ENCODE measurements at regions not wholly inside any gene's neighbourhood (a gene's known extent, or its start where the extent isn't known, plus 50 kb on each side); places are given as distances from the start of the nearest gene placed in this dataset.

DNA sequence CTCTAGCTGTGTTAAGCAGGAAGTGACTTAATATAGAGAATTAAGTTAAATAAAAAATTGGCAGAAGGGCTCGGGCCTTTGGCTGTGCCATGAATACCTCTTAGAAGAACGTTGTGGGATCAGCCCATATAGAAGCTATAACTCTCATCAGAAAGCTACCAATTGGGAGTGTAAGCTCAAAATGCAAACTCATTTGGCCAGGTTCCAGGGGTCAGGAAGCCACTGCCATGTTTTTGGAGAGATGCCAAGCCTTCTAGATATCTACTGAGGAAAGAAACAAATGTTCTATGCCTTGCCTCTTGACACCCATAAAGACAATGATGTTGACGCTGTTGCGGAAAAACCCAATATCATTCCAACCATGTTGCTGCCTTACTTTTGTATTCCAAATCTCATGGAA lies 475.2 kb upstream of the TGFBR2 start:
- Mint-ChIP-seq H3K27ac (ENCODE audit: unreplicated experiment) (no peak overlapping the region), H3K4me3 (ENCODE audit: unreplicated experiment) (no peak overlapping the region), H3K9me3 (ENCODE audit: low read depth) (peaks cover 16% of the 10 kb centered on the region), H3K4me1 (ENCODE audit: low read depth) (no peaks in the 10 kb centered on the region), H3K27me3 (ENCODE audit: low read depth) (no peaks in the 10 kb centered on the region), H3K36me3 (ENCODE audit: low read depth) (peaks cover 2% of the 10 kb centered on the region)
- TF ChIP-seq, protein P1, sequence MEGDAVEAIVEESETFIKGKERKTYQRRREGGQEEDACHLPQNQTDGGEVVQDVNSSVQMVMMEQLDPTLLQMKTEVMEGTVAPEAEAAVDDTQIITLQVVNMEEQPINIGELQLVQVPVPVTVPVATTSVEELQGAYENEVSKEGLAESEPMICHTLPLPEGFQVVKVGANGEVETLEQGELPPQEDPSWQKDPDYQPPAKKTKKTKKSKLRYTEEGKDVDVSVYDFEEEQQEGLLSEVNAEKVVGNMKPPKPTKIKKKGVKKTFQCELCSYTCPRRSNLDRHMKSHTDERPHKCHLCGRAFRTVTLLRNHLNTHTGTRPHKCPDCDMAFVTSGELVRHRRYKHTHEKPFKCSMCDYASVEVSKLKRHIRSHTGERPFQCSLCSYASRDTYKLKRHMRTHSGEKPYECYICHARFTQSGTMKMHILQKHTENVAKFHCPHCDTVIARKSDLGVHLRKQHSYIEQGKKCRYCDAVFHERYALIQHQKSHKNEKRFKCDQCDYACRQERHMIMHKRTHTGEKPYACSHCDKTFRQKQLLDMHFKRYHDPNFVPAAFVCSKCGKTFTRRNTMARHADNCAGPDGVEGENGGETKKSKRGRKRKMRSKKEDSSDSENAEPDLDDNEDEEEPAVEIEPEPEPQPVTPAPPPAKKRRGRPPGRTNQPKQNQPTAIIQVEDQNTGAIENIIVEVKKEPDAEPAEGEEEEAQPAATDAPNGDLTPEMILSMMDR (IDR thresholded peaks at IDR 0.05) = no peak
- no peak for DNase-seq (ENCODE audit: low spot score)

DNA sequence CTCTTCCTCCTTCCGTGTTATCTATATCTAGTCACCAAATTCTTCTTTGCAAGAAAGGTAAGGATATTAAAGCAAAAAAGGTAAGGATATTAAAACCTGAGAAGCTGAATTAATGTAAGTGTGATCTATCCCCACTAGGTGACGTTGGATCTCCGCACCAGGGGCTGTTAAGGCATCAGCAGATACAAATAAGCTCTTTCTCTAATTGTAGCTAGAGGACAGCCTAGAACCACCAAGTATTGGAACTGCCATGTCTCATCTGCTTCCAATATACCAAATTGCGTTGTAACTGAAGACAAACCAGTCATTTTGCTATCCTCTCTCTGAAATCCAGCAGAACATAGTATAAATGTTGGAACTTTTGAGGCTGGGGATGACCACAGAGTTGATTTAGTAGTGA lies 471.2 kb upstream of the TGFBR2 start:
- H3K4me3 Mint-ChIP-seq (ENCODE audit: unreplicated experiment) = no peak overlapping the region
- no peak overlapping the region for H3K27ac Mint-ChIP-seq (ENCODE audit: unreplicated experiment)
- no peak for DNase-seq (ENCODE audit: low spot score)
- peaks cover 11% of the 10 kb centered on the region for H3K9me3 Mint-ChIP-seq (ENCODE audit: low read depth)
- no peaks in the 10 kb centered on the region for H3K27me3 Mint-ChIP-seq (ENCODE audit: low read depth)
- H3K4me1 Mint-ChIP-seq (ENCODE audit: low read depth) = no peaks in the 10 kb centered on the region
- H3K36me3 Mint-ChIP-seq (ENCODE audit: low read depth) = no peaks in the 10 kb centered on the region
- TF ChIP-seq, protein P1 (IDR thresholded peaks at IDR 0.05) = peak; percentile 49

DNA sequence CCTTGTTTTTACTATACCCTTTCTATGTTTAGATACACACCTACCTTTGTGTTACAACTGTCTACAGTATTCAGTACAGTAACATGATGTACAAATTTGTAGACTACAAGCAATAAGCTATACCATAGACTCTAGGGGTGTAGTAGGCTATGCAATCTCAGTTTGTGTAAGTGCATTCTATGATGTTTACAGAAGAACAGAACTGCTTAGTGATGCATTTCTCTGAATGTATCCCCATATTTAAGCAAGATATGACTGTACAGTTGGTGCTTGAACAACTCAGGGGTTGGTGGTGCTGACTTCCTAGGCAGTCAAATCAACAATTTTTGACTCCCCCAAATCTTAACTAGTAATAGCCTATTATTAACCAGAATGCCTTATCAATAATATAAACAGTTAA lies 467.1 kb upstream of the TGFBR2 start:
- Mint-ChIP-seq H3K27me3 (ENCODE audit: low read depth) (no peaks in the 10 kb centered on the region), H3K4me1 (ENCODE audit: low read depth) (no peaks in the 10 kb centered on the region), H3K36me3 (ENCODE audit: low read depth) (no peaks in the 10 kb centered on the region), H3K9me3 (ENCODE audit: low read depth) (peaks cover 11% of the 10 kb centered on the region), H3K4me3 (ENCODE audit: unreplicated experiment) (no peak overlapping the region), H3K27ac (ENCODE audit: unreplicated experiment) (no peak overlapping the region)
- TF ChIP-seq, protein P1 (IDR thresholded peaks at IDR 0.05) = no peak
- no peak for DNase-seq (ENCODE audit: low spot score)

DNA sequence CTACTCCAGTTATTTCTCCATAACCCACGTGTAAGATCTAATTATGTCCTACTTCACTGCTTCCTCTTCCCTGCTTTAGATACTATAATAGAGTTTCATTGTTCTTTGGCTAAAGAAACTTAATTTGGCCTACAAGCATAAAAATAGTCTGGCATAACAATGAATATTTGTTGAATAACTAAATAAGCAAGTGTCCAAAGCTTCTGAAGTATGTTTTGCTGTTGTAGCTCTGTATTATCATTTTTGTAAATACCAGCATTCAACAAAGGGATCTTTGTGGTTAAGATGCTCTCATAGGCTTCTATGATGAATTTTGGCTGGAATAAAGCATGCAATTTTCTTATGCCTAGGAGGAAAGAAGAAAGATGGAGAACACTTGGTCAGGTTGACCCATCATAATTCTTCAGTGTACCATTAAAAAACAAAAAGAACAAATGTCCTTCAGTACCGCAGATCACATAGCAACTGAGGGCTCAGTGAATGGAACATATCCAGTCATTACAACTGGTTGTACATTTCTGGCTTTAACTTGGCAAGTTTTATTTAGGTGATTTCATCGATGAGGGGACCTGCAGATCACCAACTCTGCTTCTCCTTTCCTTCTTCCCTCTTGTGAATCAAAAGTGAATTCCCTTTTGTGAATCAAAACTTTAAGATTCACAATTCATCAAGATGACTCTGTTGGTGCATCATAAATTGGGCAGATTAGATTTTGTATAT lies 465.9 kb upstream of the TGFBR2 start:
- H3K4me1 Mint-ChIP-seq (ENCODE audit: low read depth) = no peaks in the 10 kb centered on the region
- H3K27ac Mint-ChIP-seq (ENCODE audit: unreplicated experiment) = no peak overlapping the region
- no peaks in the 10 kb centered on the region for H3K36me3 Mint-ChIP-seq (ENCODE audit: low read depth)
- TF ChIP-seq, protein P1 (IDR thresholded peaks at IDR 0.05) = no peak
- H3K4me3 Mint-ChIP-seq (ENCODE audit: unreplicated experiment) = no peak overlapping the region
- H3K27me3 Mint-ChIP-seq (ENCODE audit: low read depth) = no peaks in the 10 kb centered on the region
- peaks cover 11% of the 10 kb centered on the region for H3K9me3 Mint-ChIP-seq (ENCODE audit: low read depth)
- DNase-seq (ENCODE audit: low spot score) = no peak

DNA sequence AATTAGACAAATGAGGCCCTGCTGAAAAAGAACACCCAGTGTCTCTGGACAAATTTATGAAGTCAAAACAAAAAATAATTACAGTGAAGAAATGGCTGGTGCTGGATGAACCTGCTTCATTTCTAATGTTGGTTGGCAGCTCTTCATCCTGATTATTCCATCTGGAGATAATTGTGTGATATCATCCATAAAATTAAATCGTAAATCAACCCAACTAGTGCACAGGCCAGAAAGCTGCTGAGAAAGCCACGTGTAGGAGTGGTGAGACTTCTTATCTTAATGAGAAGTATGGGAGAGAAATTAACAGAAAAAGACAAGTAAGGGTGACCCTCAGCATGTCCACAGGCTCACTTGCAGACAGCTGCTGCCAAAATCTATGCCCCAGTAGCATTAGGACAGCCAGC lies 465.2 kb upstream of the TGFBR2 start:
- H3K4me1 Mint-ChIP-seq (ENCODE audit: low read depth) = no peaks in the 10 kb centered on the region
- DNase-seq (ENCODE audit: low spot score) = no peak
- H3K36me3 Mint-ChIP-seq (ENCODE audit: low read depth) = no peaks in the 10 kb centered on the region
- H3K27ac Mint-ChIP-seq (ENCODE audit: unreplicated experiment) = no peak overlapping the region
- TF ChIP-seq, protein P1 (IDR thresholded peaks at IDR 0.05) = no peak
- no peak overlapping the region for H3K4me3 Mint-ChIP-seq (ENCODE audit: unreplicated experiment)
- H3K27me3 Mint-ChIP-seq (ENCODE audit: low read depth) = no peaks in the 10 kb centered on the region
- peaks cover 9% of the 10 kb centered on the region for H3K9me3 Mint-ChIP-seq (ENCODE audit: low read depth)
